ENCODE measurements at regions not wholly inside any gene's neighbourhood (a gene's known extent, or its start where the extent isn't known, plus 50 kb on each side); places are given as distances from the start of the nearest gene placed in this dataset.
"Not testable (repeated sequence)": the region's sequence is repeated elsewhere in the genome, so short reads cannot be mapped to it uniquely, and the experiment has no call there.

GRCh38 chr12:69047990-69048389 is 115.0 kb upstream of the CPM start:
- intact Hi-C loops (cut with micrococcal nuclease; ENCODE audit: unreplicated experiment), result no loop called here
- no peak for DNase-seq (ENCODE audit: low spot score)
- no peak for TF ChIP-seq CTCF (conservative IDR thresholded peaks at IDR 0.05; ENCODE audit: low read length)
- no peaks in the 10 kb centered on the region for H3K4me1 ChIP-seq (ENCODE audit: insufficient read depth, low read length, poor library complexity, severe bottlenecking)
- H3K9me3 ChIP-seq (ENCODE audit: low read length), result no peaks in the 10 kb centered on the region
- H3K27ac ChIP-seq (ENCODE audit: low read depth, low read length, poor library complexity, severe bottlenecking), result no peak overlapping the region
- no peak overlapping the region for H3K4me3 ChIP-seq (ENCODE audit: low read depth, low read length, poor library complexity, severe bottlenecking)
- BruUV-seq (replicated peaks), result no TSS peak
- no peak overlapping the region for H3K4me2 ChIP-seq (ENCODE audit: low read length)
- CTCF ChIA-PET (ENCODE audit: unreplicated experiment), result interaction anchor here (0.6 kb wide), 1 partner anchor 612 kb away, joined by 3 read pairs; no protein-coding TSS in a partner anchor
- H4K20me1 ChIP-seq (ENCODE audit: insufficient read depth, low read length), result no peaks in the 10 kb centered on the region
- POLR2A ChIA-PET, result interaction anchor here (0.7 kb wide), 1 partner anchor 27 kb away, joined by 3 read pairs; no protein-coding TSS in a partner anchor
- H3K79me2 ChIP-seq (ENCODE audit: insufficient read depth, low read depth, low read length), result no peaks in the 10 kb centered on the region
- no peak overlapping the region for H2AFZ ChIP-seq (ENCODE audit: low read length)
- no peaks in the 10 kb centered on the region for H3K36me3 ChIP-seq (ENCODE audit: insufficient read depth, low read length)
- no peaks in the 10 kb centered on the region for H3K9me2 ChIP-seq (ENCODE audit: insufficient read depth, low read length)

GRCh38 chr12:69049855-69050254 is 116.9 kb upstream of the CPM start:
- H3K79me2 ChIP-seq (ENCODE audit: insufficient read depth, low read depth, low read length); H3K36me3 ChIP-seq (ENCODE audit: insufficient read depth, low read length); H3K4me3 ChIP-seq (ENCODE audit: low read depth, low read length, poor library complexity, severe bottlenecking); BruUV-seq (replicated peaks); H3K4me1 ChIP-seq (ENCODE audit: insufficient read depth, low read length, poor library complexity, severe bottlenecking); H2AFZ ChIP-seq (ENCODE audit: low read length); POLR2A ChIA-PET; H3K27ac ChIP-seq (ENCODE audit: low read depth, low read length, poor library complexity, severe bottlenecking); H3K9me2 ChIP-seq (ENCODE audit: insufficient read depth, low read length); H3K4me2 ChIP-seq (ENCODE audit: low read length); H4K20me1 ChIP-seq (ENCODE audit: insufficient read depth, low read length); CTCF ChIA-PET (ENCODE audit: unreplicated experiment); intact Hi-C loops (cut with micrococcal nuclease; ENCODE audit: unreplicated experiment); H3K9me3 ChIP-seq (ENCODE audit: low read length); DNase-seq (ENCODE audit: low spot score): not testable (repeated sequence)

- H3K9me3 ChIP-seq (ENCODE audit: low read length), result no peaks in the 10 kb centered on the region
- H3K4me3 ChIP-seq (ENCODE audit: low read depth, low read length, poor library complexity, severe bottlenecking), result no peak overlapping the region
- no peak overlapping the region for H3K27ac ChIP-seq (ENCODE audit: low read depth, low read length, poor library complexity, severe bottlenecking)
- H3K4me2 ChIP-seq (ENCODE audit: low read length), result no peak overlapping the region
- BruUV-seq (replicated peaks), result no TSS peak
- ChIA-PET POLR2A (interaction anchor here (1.4 kb wide), 2 partner anchors 16 kb away, joined by 3 to 4 read pairs; no protein-coding TSS in a partner anchor), CTCF (ENCODE audit: unreplicated experiment) (interaction anchor here (0.9 to 1.0 kb wide), 2 partner anchors 11 to 75 kb away, joined by 3 read pairs; no protein-coding TSS in a partner anchor)
- no peak overlapping the region for H2AFZ ChIP-seq (ENCODE audit: low read length)
- no peak for DNase-seq (ENCODE audit: low spot score)
- H4K20me1 ChIP-seq (ENCODE audit: insufficient read depth, low read length), result no peaks in the 10 kb centered on the region
- TF ChIP-seq CTCF (conservative IDR thresholded peaks at IDR 0.05; ENCODE audit: low read length), result no peak
- no peak for TF ChIP-seq EZH2phosphoT487 (IDR thresholded peaks at IDR 0.05; ENCODE audit: borderline replicate concordance, low read depth, low read length)
- H3K9me2 ChIP-seq (ENCODE audit: insufficient read depth, low read length), result no peaks in the 10 kb centered on the region
- H3K4me1 ChIP-seq (ENCODE audit: insufficient read depth, low read length, poor library complexity, severe bottlenecking), result no peaks in the 10 kb centered on the region
- intact Hi-C loops (cut with micrococcal nuclease; ENCODE audit: unreplicated experiment), result no loop called here
- no peaks in the 10 kb centered on the region for H3K36me3 ChIP-seq (ENCODE audit: insufficient read depth, low read length)
- no peaks in the 10 kb centered on the region for H3K79me2 ChIP-seq (ENCODE audit: insufficient read depth, low read depth, low read length)
These were observed 119.8 kb upstream of the CPM start for GRCh38 chr12:69052613-69053408.
